ENCODE measurements at regions not wholly inside any gene's neighbourhood (a gene's known extent, or its start where the extent isn't known, plus 50 kb on each side); places are given as distances from the start of the nearest gene placed in this dataset.

- Mint-ChIP-seq H3K4me3 (no peak overlapping the region), H3K9me3 (peaks cover 6 to 8% of the 10 kb centered on the region in 2 donors), H3K4me1 (no peaks in the 10 kb centered on the region), H3K27me3 (ENCODE audit: low read depth in 2 of 2) (no peaks in the 10 kb centered on the region), H3K36me3 (peaks cover 7% of the 10 kb centered on the region), H3K27ac (no peak overlapping the region)
- no peaks in the 10 kb centered on the region for H3K36me3 ChIP-seq (ENCODE audit: control insufficient read depth, insufficient read depth, low read length)
- TF ChIP-seq, protein P1, sequence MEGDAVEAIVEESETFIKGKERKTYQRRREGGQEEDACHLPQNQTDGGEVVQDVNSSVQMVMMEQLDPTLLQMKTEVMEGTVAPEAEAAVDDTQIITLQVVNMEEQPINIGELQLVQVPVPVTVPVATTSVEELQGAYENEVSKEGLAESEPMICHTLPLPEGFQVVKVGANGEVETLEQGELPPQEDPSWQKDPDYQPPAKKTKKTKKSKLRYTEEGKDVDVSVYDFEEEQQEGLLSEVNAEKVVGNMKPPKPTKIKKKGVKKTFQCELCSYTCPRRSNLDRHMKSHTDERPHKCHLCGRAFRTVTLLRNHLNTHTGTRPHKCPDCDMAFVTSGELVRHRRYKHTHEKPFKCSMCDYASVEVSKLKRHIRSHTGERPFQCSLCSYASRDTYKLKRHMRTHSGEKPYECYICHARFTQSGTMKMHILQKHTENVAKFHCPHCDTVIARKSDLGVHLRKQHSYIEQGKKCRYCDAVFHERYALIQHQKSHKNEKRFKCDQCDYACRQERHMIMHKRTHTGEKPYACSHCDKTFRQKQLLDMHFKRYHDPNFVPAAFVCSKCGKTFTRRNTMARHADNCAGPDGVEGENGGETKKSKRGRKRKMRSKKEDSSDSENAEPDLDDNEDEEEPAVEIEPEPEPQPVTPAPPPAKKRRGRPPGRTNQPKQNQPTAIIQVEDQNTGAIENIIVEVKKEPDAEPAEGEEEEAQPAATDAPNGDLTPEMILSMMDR (IDR thresholded peaks at IDR 0.05): no peak
- H3K4me1 ChIP-seq (ENCODE audit: control insufficient read depth, insufficient read depth, low read length): no peaks in the 10 kb centered on the region
- intact Hi-C loops (cut with micrococcal nuclease): no loop called here
- WGBS (ENCODE audit: insufficient coverage): 96% methylated on average over 7 of the region's 7 CpGs
- DNase-seq (no peak), ATAC-seq (no peak)
- peaks cover 28% of the 10 kb centered on the region for H3K9me3 ChIP-seq (ENCODE audit: control insufficient read depth, insufficient read depth, low read length)
- no peaks in the 10 kb centered on the region for H3K27me3 ChIP-seq (ENCODE audit: control insufficient read depth, insufficient read depth, low read length)
- H3K27ac ChIP-seq (ENCODE audit: low read length): no peak overlapping the region
- no peak overlapping the region for H3K4me3 ChIP-seq (ENCODE audit: low read length)
Measured at GRCh38 chr4:4729206-4729605, 130.3 kb upstream of the MSX1 start.

DNA sequence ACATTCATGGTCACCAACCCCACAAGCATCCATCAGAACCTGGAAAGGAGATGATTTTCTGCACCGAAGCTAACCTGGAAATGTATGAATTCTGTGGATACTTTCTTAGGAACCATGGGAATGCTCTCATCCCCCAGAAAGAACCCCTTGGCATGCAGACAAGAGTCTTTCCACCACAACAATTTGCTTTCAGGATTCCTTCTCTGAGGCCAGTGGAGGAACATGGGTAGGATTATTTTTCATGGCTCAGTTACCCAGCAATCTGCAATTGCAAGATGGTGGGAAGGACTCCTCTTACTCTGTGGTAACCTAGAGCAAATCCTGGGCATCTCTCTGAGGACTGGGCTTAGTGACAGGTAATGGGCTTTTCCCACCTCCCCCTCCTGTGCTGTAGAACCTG, 131.9 kb upstream of the MSX1 start:
- Histone ChIP-seq H3K4me1 (ENCODE audit: control insufficient read depth, insufficient read depth, low read length) (no peaks in the 10 kb centered on the region), H3K36me3 (ENCODE audit: control insufficient read depth, insufficient read depth, low read length) (no peaks in the 10 kb centered on the region), H3K27me3 (ENCODE audit: control insufficient read depth, insufficient read depth, low read length) (no peaks in the 10 kb centered on the region), H3K4me3 (ENCODE audit: low read length) (no peak overlapping the region), H3K9me3 (ENCODE audit: control insufficient read depth, insufficient read depth, low read length) (peaks cover 32% of the 10 kb centered on the region), H3K27ac (ENCODE audit: low read length) (no peak overlapping the region)
- intact Hi-C loops (cut with micrococcal nuclease): no loop called here
- Mint-ChIP-seq H3K27me3 (ENCODE audit: low read depth in 2 of 2) (no peaks in the 10 kb centered on the region), H3K4me3 (no peak overlapping the region), H3K27ac (no peak overlapping the region), H3K9me3 (peaks cover 6 to 8% of the 10 kb centered on the region in 2 donors), H3K36me3 (peaks cover 7% of the 10 kb centered on the region), H3K4me1 (no peaks in the 10 kb centered on the region)
- no CpG with 5 or more reads among the region's 1 CpG for WGBS (ENCODE audit: insufficient coverage)
- DNase-seq (no peak), ATAC-seq (no peak)
- TF ChIP-seq, protein P1 (IDR thresholded peaks at IDR 0.05): no peak

- 87% methylated on average over 2 of the region's 2 CpGs for WGBS (ENCODE audit: insufficient coverage)
- TF ChIP-seq, protein P1 (IDR thresholded peaks at IDR 0.05): no peak
- Mint-ChIP-seq H3K9me3 (peaks cover 6 to 8% of the 10 kb centered on the region in 2 donors), H3K27ac (no peak overlapping the region), H3K27me3 (ENCODE audit: low read depth in 2 of 2) (no peaks in the 10 kb centered on the region), H3K36me3 (peaks cover 7% of the 10 kb centered on the region), H3K4me1 (no peaks in the 10 kb centered on the region), H3K4me3 (no peak overlapping the region)
- DNase-seq (peak in 1 of 2 donors; percentile 4), ATAC-seq (no peak)
- intact Hi-C loops (cut with micrococcal nuclease): no loop called here
- no peak overlapping the region for H3K4me3 ChIP-seq (ENCODE audit: low read length)
- no peaks in the 10 kb centered on the region for H3K4me1 ChIP-seq (ENCODE audit: control insufficient read depth, insufficient read depth, low read length)
- no peaks in the 10 kb centered on the region for H3K36me3 ChIP-seq (ENCODE audit: control insufficient read depth, insufficient read depth, low read length)
- H3K9me3 ChIP-seq (ENCODE audit: control insufficient read depth, insufficient read depth, low read length): peaks cover 32% of the 10 kb centered on the region
- H3K27ac ChIP-seq (ENCODE audit: low read length): no peak overlapping the region
- no peaks in the 10 kb centered on the region for H3K27me3 ChIP-seq (ENCODE audit: control insufficient read depth, insufficient read depth, low read length)
Measured at GRCh38 chr4:4726051-4726450, 133.4 kb upstream of the MSX1 start.

DNA sequence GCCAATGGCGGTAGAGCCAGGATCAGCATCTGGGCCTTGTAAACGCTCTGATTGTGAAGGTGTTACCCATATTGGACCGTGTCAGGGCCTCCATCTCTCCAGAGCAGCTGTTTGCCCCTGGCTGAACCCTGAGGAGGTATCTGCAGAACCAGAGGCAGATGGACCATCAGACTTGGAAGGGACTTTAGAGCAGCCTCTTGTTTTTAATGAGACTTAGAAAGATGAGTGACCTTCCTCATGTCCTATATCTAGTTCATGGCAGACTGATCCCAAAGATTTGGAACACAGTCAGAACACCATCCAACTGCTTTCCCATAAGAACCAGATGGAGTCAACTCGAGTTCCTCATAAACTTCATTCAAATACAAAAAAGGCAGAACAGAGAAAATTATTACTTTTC, 135.1 kb upstream of the MSX1 start:
- ATAC-seq: no peak
- H3K4me1 Mint-ChIP-seq: no peaks in the 10 kb centered on the region
- Histone ChIP-seq H3K9me3 (ENCODE audit: control insufficient read depth, insufficient read depth, low read length) (peaks cover 32% of the 10 kb centered on the region), H3K4me3 (ENCODE audit: low read length) (no peak overlapping the region), H3K27me3 (ENCODE audit: control insufficient read depth, insufficient read depth, low read length) (no peaks in the 10 kb centered on the region), H3K4me1 (ENCODE audit: control insufficient read depth, insufficient read depth, low read length) (no peaks in the 10 kb centered on the region), H3K36me3 (ENCODE audit: control insufficient read depth, insufficient read depth, low read length) (no peaks in the 10 kb centered on the region), H3K27ac (ENCODE audit: low read length) (no peak overlapping the region)
- WGBS (ENCODE audit: insufficient coverage): 81% methylated on average over 4 of the region's 4 CpGs
- no peak for DNase-seq
- H3K4me3 Mint-ChIP-seq: no peak overlapping the region
- H3K9me3 Mint-ChIP-seq: peaks cover 6 to 8% of the 10 kb centered on the region in 2 donors
- intact Hi-C loops (cut with micrococcal nuclease): no loop called here
- H3K27ac Mint-ChIP-seq: no peak overlapping the region
- peaks cover 7% of the 10 kb centered on the region for H3K36me3 Mint-ChIP-seq
- TF ChIP-seq, protein P1 (IDR thresholded peaks at IDR 0.05): no peak
- H3K27me3 Mint-ChIP-seq (ENCODE audit: low read depth in 2 of 2): no peaks in the 10 kb centered on the region
